Mammary epithelial cell (primary cell): ENCODE measurements at regions not wholly inside any gene's neighbourhood (a gene's known extent, or its start where the extent isn't known, plus 50 kb on each side); places are given as distances from the start of the nearest gene placed in this dataset.

Experiments
- CTCF ChIP-seq, 2 donors: IDR thresholded peaks in 1 of 2; conservative IDR thresholded peaks in 1 of 2; 2 replicates each; pipeline ENCODE4 v1.5.1; 2011 to 2012; ENCODE audit warnings: inconsistent platforms in 2 of 2, low read length in 2 of 2, mild to moderate bottlenecking in 2 of 2, control low read depth in 1 of 2, low read depth in 1 of 2; ENCODE audit not compliant: insufficient read depth in 1 of 2; ENCODE audit errors: extremely low read depth in 1 of 2
- EZH2 ChIP-seq: IDR thresholded peaks from 2 replicates; pipeline ENCODE4 v1.6.1; 2012; ENCODE audit warnings: low read length, inconsistent platforms, borderline replicate concordance

GRCh38 chr5:124663101-124663506 is 83.3 kb downstream of the ZNF608 start:
- TF ChIP-seq EZH2 (no peak), CTCF (conservative IDR thresholded peaks at IDR 0.05 in 1 of 2, IDR thresholded peaks at IDR 0.05 in 1 of 2; ENCODE audit: extremely low read depth in 1 of 2, insufficient read depth in 1 of 2, low read depth in 1 of 2, low read length in 2 of 2) (no peak)
